Panc1 (cell line): ENCODE measurements at regions not wholly inside any gene's neighbourhood (a gene's known extent, or its start where the extent isn't known, plus 50 kb on each side); places are given as distances from the start of the nearest gene placed in this dataset.

Source experiments
- ATAC-seq: fragments of 200-7000 bp; cut with Tn5 transposase; 2 replicates; pipeline ENCODE4 v1.9.1; 2020; ENCODE audit warnings: mild to moderate bottlenecking, moderate library complexity
- BruUV-seq: library from RNA; stranded (reverse); fragments of 400-500 nt; replicated peaks from 2 replicates; lab custom pipeline; 2021; lab: Mats Ljungman, UMichigan
- CTCF ChIA-PET: fragments of 300-600 bp; sonication (Branson Sonifier 250); formaldehyde crosslinking; loops from one replicate; lab custom pipeline; 2022; ENCODE audit warnings: antibody characterized with exemption; lab: Charles Lee
- POLR2A ChIA-PET: fragments of 300-600 bp; sonication (Branson Sonifier 250); formaldehyde crosslinking; loops from one replicate; lab custom pipeline; 2022; ENCODE audit warnings: antibody characterized with exemption; lab: Charles Lee
- DNase-seq: peaks from one replicate; pipeline ENCODE4 v3.0.0-alpha.2; 2010; ENCODE audit warnings: low read depth, low spot score
- H3K27ac ChIP-seq: 2 replicates; pipeline ENCODE4 v1.5.1; 2011; ENCODE audit warnings: mild to moderate bottlenecking, low read length, inconsistent platforms
- H3K27me3 ChIP-seq: fragments of 200-500 bp; sonication (Bioruptor generic); 2 replicates; pipeline ENCODE4 v1.6.0; 2014; ENCODE audit warnings: low read length, inconsistent platforms; ENCODE audit not compliant: control insufficient read depth, insufficient read depth
- H3K36me3 ChIP-seq: fragments of 200-500 bp; sonication (Bioruptor generic); 2 replicates; pipeline ENCODE4 v1.5.1; 2014; ENCODE audit warnings: inconsistent platforms, mild to moderate bottlenecking, low read length, moderate library complexity; ENCODE audit not compliant: control insufficient read depth, insufficient read depth
- H3K4me1 ChIP-seq: 2 replicates; pipeline ENCODE4 v1.5.1; 2011; ENCODE audit warnings: inconsistent platforms, mild to moderate bottlenecking, low read length, moderate library complexity; ENCODE audit not compliant: control insufficient read depth, insufficient read depth
- H3K4me3 ChIP-seq, 2 experiments: 2 replicates each; pipeline ENCODE4 v1.5.1; 2011 to 2012; ENCODE audit warnings: low read depth in 2 of 2, low read length in 2 of 2, mild to moderate bottlenecking in 2 of 2, inconsistent platforms in 1 of 2, moderate library complexity in 1 of 2
- H3K9me3 ChIP-seq: fragments of 200-500 bp; sonication (Bioruptor generic); 2 replicates; pipeline ENCODE4 v1.5.1; 2014; ENCODE audit warnings: low read depth, mild to moderate bottlenecking, inconsistent platforms, low read length, moderate library complexity; ENCODE audit not compliant: control insufficient read depth, insufficient read depth
- CTCF ChIP-seq: fragments of 450-650 bp; IDR thresholded peaks from 2 replicates; pipeline ENCODE4 v1.5.1; 2017; ENCODE audit warnings: mild to moderate bottlenecking
- POLR2AphosphoS5 ChIP-seq: IDR thresholded peaks from 2 replicates; pipeline ENCODE4 v1.6.1; 2012; ENCODE audit warnings: mild to moderate bottlenecking, low read depth, low read length, moderate library complexity
- REST ChIP-seq, 2 experiments: IDR thresholded peaks; 2 replicates each; pipeline ENCODE4 v1.6.1; 2011 to 2012; ENCODE audit warnings: low read depth in 2 of 2, control low read depth in 1 of 2, low read length in 1 of 2, mild to moderate bottlenecking in 1 of 2, moderate library complexity in 1 of 2; ENCODE audit not compliant: insufficient read depth in 1 of 2
- SIN3A ChIP-seq: IDR thresholded peaks from 2 replicates; pipeline ENCODE4 v1.6.1; 2012; ENCODE audit warnings: low read depth, mild to moderate bottlenecking, low read length, moderate library complexity, borderline replicate concordance; ENCODE audit not compliant: insufficient read depth
- TCF7L2 ChIP-seq: IDR thresholded peaks from 2 replicates; pipeline ENCODE4 v1.6.1; 2011; ENCODE audit warnings: mild to moderate bottlenecking, low read depth, low read length, inconsistent platforms
- in situ Hi-C: cut with HindIII; loops from 2 replicates; pipeline ENCODE4 v1.10.0; 2016; ENCODE audit warnings: low sequenced_read_pairs, low pct_unique_long_range_greater_than_20kb
- intact Hi-C: fragments of 100-400 bp; cut with micrococcal nuclease; formaldehyde crosslinking; loops from one replicate; pipeline ENCODE4 v1.10.0; 2022; ENCODE audit not compliant: unreplicated experiment

GRCh38 chr13:40178130-40178529 is 488.3 kb downstream of the FOXO1 start:
- intact Hi-C loops, result no loop called here
- no peak for ATAC-seq
- POLR2A ChIA-PET, result no interaction called here

GRCh38 chr13:40179445-40180281 is 486.8 kb downstream of the FOXO1 start:
- Histone ChIP-seq H3K27ac (no peak overlapping the region), H3K9me3 (no peaks in the 10 kb centered on the region), H3K4me1 (no peaks in the 10 kb centered on the region), H3K36me3 (no peaks in the 10 kb centered on the region), H3K4me3 (no peak overlapping the region), H3K27me3 (no peaks in the 10 kb centered on the region)
- ATAC-seq (no peak), DNase-seq (no peak)
- in situ Hi-C loops, result no loop called here
- intact Hi-C loops, result no loop called here
- TF ChIP-seq REST (IDR thresholded peaks at IDR 0.05; ENCODE audit: insufficient read depth in 1 of 2, low read depth in 2 of 2, low read length in 1 of 2) (no peak), CTCF (no peak), TCF7L2 (no peak), SIN3A (no peak), POLR2AphosphoS5 (no peak)
- BruUV-seq, result no TSS peak
- ChIA-PET CTCF (no interaction called here), POLR2A (no interaction called here)

More at GRCh38 chr13:40178130-40178529, 488.3 kb downstream of the FOXO1 start:
- Histone ChIP-seq H3K4me3 (no peak overlapping the region), H3K4me1 (no peaks in the 10 kb centered on the region), H3K36me3 (no peaks in the 10 kb centered on the region), H3K27ac (no peak overlapping the region), H3K9me3 (no peaks in the 10 kb centered on the region), H3K27me3 (no peaks in the 10 kb centered on the region)
- TF ChIP-seq TCF7L2, result no peak
- TF ChIP-seq REST (IDR thresholded peaks at IDR 0.05; ENCODE audit: insufficient read depth in 1 of 2, low read depth in 2 of 2, low read length in 1 of 2), result no peak
- TF ChIP-seq SIN3A, result no peak
- TF ChIP-seq CTCF, result no peak
- no peak for TF ChIP-seq POLR2AphosphoS5
- CTCF ChIA-PET, result no interaction called here
- BruUV-seq, result no TSS peak
- in situ Hi-C loops, result no loop called here
- DNase-seq, result no peak
